ENCODE measurements at regions not wholly inside any gene's neighbourhood (a gene's known extent, or its start where the extent isn't known, plus 50 kb on each side); places are given as distances from the start of the nearest gene placed in this dataset.
A peak's percentile ranks its signal among the peaks of the same experiment; 100 is the strongest.
"Not testable (repeated sequence)": the region's sequence is repeated elsewhere in the genome, so short reads cannot be mapped to it uniquely, and the experiment has no call there.

DNA sequence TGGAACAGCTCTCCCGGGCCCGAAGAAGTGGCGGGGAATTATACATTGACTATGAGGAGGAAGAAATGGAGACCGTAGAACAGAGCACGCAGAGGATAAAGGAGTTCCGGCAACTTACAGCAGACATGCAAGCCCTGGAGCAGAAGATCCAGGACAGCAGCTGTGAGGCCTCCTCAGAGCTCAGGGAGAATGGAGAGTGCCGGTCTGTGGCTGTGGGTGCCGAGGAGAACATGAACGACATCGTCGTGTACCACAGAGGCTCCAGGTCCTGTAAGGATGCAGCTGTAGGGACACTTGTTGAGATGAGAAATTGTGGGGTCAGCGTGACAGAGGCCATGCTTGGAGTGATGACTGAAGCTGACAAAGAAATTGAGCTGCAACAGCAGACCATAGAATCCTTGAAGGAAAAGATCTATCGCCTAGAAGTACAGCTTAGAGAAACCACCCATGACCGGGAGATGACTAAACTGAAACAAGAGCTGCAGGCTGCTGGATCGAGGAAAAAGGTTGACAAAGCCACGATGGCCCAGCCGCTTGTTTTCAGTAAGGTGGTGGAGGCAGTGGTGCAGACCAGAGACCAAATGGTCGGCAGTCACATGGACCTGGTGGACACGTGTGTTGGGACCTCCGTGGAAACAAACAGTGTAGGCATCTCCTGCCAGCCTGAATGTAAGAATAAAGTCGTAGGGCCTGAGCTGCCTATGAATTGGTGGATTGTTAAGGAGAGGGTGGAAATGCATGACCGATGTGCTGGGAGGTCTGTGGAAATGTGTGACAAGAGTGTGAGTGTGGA lies 129.5 kb upstream of the DMRT1 start:
- DNase-seq (ENCODE audit: low read depth in 2 of 2): no peak

DNA sequence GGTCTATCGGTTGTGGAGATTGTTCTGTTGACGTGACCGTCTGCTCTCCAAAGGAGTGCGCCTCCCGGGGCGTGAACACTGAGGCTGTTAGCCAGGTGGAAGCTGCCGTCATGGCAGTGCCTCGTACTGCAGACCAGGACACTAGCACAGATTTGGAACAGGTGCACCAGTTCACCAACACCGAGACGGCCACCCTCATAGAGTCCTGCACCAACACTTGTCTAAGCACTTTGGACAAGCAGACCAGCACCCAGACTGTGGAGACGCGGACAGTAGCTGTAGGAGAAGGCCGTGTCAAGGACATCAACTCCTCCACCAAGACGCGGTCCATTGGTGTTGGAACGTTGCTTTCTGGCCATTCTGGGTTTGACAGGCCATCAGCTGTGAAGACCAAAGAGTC lies 128.9 kb upstream of the DMRT1 start:
- no peak for DNase-seq (ENCODE audit: low read depth in 2 of 2)

DNA sequence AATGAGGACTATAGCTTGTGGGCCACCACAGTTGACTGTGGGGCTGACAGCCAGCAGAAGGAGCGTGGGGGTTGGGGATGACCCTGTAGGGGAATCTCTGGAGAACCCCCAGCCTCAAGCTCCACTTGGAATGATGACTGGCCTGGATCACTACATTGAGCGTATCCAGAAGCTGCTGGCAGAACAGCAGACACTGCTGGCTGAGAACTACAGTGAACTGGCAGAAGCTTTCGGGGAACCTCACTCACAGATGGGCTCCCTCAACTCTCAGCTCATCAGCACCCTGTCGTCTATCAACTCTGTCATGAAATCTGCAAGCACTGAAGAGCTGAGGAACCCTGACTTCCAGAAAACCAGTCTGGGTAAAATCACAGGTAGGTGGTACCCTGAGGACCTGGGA lies 128.4 kb upstream of the DMRT1 start:
- no peak for DNase-seq (ENCODE audit: low read depth in 2 of 2)

DNA sequence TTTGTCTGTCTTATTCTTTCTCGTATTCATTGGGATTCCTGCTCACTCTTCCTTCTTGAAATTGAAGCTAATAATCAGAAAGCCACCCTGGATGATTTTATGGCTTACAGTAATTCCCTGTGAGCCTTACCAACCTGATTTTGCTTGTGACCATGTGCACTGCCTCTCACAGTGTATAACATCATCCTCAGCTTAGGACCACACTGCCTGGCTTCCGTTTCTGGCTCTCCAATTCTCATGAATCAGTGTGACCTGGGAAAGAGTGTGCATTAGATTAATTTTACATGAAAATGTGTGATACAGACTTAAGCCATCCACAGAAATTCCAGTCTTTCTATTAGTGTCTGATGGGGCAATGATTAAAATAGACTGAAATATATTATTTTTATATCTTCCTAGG lies 126.8 kb upstream of the DMRT1 start:
- peak in 1 of 2 donors; percentile 42 for DNase-seq (ENCODE audit: low read depth in 2 of 2)

DNA sequence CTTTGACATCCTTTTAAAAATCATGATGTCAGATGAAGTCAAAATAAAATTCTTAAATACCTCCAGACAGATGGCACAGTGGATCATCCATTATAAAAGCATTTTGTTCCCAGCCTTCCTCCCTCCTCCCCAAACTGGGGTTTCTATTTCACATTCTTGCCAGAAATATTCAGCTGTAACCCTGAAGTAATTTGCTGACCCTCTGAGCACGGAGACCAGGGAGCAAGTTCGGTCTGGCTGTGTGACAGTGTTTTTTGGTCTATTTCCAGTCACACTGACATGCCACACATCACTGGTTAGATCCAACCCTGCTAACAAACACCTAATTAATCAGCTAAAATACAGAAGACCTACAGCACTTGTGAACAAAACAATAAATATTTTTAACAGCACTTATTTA lies 126.2 kb upstream of the DMRT1 start:
- no peak for DNase-seq (ENCODE audit: low read depth in 2 of 2)

DNA sequence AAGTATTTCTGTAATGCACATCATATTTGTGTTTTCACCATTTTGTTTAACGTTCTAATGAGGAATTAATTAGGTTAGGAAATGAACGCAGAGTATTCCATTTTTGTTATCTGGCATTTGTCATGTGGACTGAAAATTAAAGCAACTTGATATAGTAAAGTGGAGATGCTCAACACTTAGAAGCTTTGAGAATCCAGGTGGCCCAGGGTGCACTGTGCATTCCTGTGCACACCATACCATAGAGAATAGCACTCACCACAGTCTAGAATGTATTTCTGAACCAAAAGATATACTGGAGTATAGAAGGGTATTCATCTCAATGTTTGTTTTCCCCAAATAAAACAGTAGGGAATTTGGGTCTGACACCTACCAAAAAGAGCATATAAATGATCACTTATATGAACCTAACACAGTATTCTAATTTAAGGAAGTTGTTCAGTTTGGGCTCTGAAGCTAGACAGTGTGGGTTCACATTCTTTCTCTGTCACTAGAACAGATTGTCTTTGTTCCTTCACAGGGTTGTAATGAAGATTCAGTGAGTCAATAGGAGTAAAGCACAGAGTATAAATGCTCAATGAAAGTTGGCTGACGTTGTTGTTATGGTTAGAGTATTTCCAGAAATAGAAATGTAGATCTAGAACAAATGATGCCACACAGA lies 125.6 kb upstream of the DMRT1 start:
- DNase-seq (ENCODE audit: low read depth in 2 of 2): peak; percentile 21 to 33

DNA sequence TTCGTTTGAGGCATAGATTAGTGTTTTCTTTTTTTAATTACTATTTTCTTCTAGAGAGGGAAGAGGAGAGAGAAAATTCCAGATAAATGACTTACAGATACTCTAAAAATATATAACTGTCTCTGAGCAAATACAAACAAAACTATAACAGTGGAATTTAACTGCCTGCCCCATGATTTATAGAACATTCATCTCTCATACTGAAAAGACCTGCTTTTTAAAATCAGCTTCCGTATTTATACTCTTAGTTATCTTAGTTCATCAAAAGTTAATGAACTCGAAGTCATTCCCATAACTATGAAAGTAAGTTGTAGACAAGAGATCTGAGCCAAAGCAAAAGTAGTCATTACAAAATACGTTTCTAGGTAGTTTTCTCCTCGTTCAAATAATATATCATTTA lies 123.8 kb upstream of the DMRT1 start:
- DNase-seq (ENCODE audit: low read depth in 2 of 2): no peak

DNA sequence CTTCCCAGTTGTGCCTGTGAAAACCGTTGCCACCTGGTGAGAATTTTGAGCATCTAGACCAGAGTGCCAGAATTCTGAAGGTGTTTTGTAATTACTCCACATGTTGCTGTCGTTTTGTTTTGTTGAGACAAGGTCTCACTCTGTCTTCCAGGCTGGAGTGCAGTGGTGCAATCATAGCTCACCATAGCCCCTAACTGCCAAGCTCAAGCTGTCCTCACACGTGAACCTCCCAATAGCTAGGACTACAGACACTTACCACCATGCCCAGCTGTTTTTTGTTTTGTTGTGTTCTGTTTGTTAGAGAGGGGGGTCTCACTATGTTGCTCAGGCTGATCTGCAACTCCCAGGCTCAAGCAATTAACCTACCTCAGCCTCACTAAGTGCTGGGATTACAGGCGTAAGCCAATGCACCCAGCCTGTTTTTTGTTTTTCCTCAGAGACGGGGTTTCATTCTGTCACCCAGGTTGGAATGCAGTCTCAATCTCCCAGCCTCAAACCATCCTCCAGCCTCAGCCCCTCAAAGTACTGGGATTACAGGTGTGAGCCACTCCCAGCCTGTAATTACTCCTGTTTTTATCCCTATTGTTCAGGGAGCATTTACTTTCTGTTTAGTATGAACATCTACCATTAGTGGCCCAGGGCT lies 121.1 kb upstream of the DMRT1 start:
- DNase-seq (ENCODE audit: low read depth in 2 of 2): no peak

DNA sequence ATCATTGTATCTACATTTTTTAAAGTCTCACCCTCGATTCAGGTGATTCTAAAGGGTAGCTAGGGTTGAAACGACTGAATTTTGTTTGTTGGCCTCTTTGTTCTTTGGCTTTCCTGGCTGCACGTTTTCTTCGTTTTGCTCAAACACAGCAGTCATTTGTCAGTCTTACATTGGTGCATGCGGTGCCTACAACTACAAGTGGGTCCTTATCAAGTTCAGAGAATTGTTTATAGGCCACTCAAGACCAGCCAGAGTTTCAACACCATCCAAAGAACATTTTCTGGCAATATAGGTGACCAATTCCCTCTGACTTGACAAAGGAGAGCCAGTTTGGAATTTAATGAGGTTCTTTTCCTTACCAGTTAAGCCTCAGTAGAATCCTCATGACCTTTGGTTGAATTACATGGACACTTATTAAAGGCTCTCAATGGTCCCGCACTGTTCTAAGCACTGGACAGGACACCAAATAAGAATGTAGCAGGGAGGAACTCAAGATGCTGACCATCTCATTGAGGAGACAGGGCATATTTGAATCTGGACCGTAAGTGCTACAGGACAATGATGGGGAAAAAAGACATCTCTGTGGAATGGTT lies 119.0 kb upstream of the DMRT1 start:
- DNase-seq (ENCODE audit: low read depth in 2 of 2): no peak

DNA sequence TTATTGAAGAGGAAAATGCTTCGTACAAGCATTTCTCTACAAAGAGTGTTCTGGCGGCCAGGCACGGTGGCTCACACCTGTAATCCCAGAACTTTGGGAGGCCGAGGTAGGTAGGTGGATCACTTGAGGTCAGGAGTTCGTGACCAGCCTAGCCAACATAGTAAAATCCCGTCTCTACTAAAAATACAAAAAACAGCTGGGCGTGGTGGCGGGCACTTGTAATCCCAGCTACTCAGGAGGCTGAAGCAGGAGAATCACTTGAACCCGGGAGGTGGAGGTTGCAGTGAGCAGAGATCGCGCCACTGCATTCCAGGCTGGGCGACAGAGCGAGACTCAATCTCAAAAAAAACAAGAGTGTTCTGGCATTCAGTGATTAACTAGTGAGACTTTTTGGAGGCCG lies 117.0 kb upstream of the DMRT1 start:
- not testable (repeated sequence) for DNase-seq (ENCODE audit: low read depth in 2 of 2)

DNA sequence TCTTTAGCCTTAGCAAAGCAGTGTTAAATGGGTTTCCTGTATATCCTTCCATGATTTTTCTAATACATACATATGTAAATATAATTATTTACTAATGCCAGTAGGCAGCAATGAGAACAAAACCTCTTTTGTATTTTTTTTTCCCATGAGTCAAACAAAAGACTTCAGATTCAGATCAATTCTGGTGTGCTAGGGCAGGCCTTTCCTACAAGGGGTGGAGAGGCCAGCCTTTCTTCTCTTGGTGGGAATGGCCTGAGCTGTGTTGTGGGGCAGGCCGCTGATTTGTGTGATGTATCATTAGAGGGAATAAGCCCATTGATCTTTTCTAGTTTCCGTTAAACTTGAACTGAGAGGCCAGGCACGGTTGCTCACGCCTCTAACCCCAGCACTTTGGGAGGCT lies 115.5 kb upstream of the DMRT1 start:
- DNase-seq (ENCODE audit: low read depth in 2 of 2): no peak

DNA sequence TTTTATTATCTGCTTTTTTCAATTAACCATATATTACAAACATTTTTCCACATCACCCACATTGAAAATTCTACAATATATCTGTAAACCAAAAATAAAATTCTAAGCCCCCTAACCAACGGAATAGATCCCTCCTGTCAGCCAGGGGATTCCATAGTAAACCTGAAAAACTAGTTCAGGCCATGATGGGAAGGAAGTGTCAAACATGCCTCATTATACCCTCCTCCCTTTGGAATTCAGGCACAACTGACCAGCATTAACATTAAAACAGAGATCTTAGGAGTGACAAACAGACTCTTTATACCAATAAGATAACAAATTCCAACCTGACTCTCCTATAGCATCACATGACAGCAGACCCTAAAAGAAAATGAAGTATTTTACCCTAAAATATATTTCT lies 113.7 kb upstream of the DMRT1 start:
- no peak for DNase-seq (ENCODE audit: low read depth in 2 of 2)

DNA sequence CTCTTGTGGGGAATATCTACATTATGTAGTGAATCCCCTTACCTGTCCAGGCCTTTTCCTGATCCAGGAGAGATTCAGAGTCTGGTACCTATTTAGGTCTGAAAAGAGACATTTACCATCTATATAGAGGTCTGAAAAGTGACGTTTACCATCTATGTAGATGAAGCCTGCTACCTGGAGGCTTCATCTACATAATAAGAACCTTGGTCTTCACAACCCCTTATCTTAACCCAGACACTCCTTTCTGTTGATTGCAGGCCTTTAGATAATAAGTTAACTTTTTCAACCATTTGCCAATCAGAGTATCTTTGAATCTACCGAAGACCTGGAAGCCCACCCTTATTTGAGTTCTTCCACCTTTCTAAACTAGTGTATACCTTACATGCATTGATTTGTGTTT lies 113.0 kb upstream of the DMRT1 start:
- DNase-seq (ENCODE audit: low read depth in 2 of 2): no peak

DNA sequence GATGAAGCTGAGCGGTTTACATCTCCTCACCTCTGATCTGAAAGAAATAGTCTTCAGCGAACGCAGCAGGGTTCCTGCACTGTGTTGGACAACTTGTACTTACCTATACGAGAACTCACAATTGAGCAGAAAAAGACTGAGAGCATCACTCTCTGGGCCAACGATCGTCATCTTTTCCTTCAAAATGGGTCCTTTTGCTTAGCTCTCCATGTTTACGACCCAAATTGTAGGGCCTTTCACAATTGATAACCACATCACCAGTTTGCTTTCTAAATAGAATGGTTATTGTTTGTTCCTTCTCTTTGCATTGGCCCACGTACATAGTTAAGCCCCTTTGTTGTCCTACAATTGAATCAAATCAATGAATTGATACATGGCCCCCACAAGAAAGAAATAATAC lies 110.0 kb upstream of the DMRT1 start:
- no peak for DNase-seq (ENCODE audit: low read depth in 2 of 2)

DNA sequence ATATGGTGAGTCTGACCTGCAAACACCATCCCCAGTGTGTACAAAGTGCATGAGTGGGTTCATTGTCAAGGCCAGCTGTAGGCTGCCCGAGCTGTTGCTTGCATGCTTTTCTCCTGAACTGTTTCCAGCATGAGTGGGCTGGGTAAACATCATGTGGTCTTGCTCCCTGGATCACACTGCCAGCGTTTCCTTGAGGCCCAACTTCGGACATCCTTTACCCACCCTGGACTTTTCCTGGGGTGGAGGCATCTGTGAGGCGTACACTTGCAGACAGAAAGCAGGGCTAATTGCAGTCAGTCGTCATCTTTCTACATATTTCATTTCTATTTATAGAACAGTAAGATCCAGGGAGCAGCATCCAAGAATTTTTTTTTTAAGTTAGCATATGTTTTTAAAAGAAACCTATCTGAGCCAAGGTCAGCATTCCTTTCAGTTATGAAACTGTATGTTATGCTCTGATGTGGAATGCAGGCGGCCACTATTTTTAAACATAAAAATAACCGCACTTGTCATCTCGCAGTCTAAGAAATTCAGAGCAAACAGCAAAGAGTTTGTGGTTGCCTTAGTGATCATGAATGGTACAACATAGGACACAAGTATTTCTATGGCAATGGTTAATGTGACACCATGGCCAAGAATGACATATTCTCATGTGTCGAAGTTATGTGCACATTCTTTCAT lies 106.5 kb upstream of the DMRT1 start:
- DNase-seq (ENCODE audit: low read depth in 2 of 2): peak; percentile 29 to 94

DNA sequence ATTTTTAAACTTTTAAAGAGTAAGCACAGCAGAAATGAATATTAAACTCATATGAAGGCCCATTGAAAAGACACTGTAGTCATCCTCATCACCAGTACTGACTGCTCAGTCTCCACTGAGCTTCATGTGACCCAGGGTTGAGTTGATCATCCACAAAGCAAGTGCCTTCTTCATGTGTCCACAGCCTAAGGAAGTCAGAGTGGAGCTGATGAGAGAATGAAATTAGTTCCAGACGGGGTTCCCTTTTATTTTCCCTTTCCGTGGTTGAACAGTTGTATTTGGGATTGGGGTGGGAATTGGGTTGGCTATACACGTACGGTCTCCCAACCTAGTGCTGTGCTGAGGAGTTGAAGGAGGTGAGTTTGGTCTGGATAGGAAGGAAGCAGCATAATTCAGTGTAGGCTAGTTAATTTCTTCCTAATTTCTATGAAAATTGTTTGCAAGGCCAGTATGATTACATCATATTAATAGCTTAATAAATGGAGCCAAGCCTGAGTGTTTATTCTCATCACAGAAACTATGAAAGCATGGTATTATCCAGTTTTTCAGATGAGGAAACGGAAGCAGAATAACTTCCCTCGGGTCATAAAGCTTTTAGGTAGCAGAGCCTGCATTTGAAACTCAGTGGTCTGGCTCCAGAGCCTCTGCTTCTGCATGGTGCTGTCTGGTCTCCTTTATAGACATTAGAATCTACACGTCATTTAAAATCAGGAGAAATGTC lies 103.9 kb upstream of the DMRT1 start:
- no peak for DNase-seq (ENCODE audit: low read depth in 2 of 2)

DNA sequence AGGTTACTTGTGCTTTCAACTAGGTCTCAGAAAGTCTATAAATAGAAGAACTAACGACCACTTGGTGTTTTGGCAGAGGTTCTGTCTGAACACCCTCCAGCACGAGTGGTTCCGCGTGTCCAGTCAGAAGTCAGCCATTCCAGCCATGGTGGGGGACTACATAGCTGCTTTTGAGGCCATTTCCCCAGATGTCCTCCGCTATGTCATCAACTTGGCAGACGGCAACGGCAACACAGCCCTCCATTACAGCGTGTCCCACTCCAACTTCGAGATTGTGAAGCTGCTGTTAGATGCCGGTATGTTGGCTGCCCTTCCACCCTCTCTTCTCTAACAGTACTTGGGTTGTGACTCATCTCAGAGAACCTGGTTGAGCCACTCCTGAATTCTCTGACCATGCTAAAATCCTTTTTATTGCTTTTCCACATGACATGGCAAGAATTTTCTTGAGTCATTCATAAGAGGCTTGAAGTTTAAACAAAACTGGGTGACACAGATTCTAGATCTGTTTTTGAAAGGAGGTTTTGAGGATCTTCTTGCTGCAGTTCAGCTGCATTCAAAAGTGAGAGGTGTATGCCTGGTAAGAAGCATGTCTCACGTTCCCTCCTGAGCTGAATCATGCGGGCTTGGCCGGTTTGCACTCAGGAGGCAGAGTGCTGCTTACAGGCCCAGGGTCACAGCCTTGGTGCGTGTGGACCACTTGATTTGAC lies 103.1 kb upstream of the DMRT1 start:
- peak in 1 of 2 donors; percentile 40 for DNase-seq (ENCODE audit: low read depth in 2 of 2)

DNA sequence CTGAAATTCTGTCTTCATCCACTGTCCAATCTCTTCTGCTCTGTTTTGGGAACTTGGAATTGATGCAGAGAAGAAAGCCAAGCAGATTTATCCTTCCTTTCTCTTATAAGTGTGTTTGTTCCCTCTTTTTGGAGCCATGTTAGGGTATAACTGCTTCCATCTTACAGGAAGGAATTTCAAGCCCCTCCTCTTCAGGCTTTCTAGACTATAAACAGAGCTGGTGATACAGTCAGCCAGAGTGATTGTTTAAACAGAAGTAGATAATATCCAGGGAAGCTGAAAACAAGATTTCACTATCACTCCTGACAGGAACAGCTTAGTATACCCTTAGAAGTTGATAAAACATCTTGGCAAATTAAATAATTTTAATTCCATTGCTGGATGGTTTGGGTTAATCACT lies 102.1 kb upstream of the DMRT1 start:
- DNase-seq (ENCODE audit: low read depth in 2 of 2): no peak

DNA sequence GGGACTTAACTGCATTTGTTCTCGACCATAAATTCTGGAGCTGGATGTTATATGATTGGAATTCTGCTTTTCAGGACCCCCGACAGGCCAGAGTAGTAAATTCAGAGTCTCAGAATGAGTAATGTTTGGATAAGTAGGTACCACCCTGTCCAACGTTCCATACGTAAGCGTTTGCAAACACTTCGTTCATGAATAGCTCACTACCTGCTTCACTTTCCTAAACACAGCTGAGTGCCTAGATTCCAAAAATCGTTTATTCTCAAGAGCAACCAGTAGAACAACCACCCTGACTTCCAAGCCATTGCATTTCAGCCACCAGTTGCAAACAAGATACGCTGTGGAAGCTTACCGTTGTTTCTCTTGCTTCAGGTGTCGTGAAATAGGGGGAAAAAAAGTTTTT lies 101.3 kb upstream of the DMRT1 start:
- no peak for DNase-seq (ENCODE audit: low read depth in 2 of 2)

DNA sequence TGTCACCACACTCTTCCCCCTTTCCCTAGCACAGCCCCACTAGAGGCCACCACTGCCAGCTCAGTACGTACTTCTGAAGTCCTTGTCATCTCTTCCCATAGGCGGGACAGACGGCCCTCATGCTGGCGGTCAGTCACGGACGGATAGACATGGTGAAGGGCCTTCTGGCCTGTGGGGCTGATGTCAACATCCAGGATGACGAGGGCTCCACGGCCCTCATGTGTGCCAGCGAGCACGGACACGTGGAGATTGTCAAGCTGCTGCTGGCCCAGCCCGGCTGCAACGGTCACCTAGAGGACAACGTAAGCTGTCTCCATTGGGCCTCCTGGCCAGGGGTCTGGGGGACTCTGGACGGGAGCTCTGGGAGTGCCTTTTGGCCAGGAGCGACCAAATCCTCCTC lies 99.4 kb upstream of the DMRT1 start:
- no peak for DNase-seq (ENCODE audit: low read depth in 2 of 2)

Data from lung microvascular endothelial cell (primary cell).